AG04449 (cell line): ENCODE measurements at regions not wholly inside any gene's neighbourhood (a gene's known extent, or its start where the extent isn't known, plus 50 kb on each side); places are given as distances from the start of the nearest gene placed in this dataset.

Experiments used
- CTCF ChIA-PET: fragments of 350-600 bp; formaldehyde crosslinking; extraction: SDS; loops from one replicate; lab custom pipeline; 2021; ENCODE audit warnings: antibody characterized with exemption; lab: Yijun Ruan, JAX
- POLR2A ChIA-PET: fragments of 400-600, 350-600 bp; formaldehyde crosslinking; extraction: SDS; loops from one replicate; lab custom pipeline; 2020; ENCODE audit warnings: antibody characterized with exemption, inconsistent platforms; lab: Yijun Ruan, JAX
- DNase-seq: peaks from one replicate; pipeline ENCODE4 v3.0.0-alpha.2; 2010; ENCODE audit warnings: low read depth, low spot score
- H3K4me3 ChIP-seq: 2 replicates; pipeline ENCODE4 v1.5.1; 2011; ENCODE audit warnings: low read depth, mild to moderate bottlenecking, control low read depth, low read length
- TF ChIP-seq, protein P1 (sequence below): IDR thresholded peaks from one replicate; pipeline ENCODE4 v1.5.1; 2011; ENCODE audit warnings: mild to moderate bottlenecking, moderate library complexity, low read length, control low read depth, inconsistent platforms; ENCODE audit not compliant: insufficient read depth; ENCODE audit errors: missing control alignments

- ChIA-PET POLR2A (no interaction called here), CTCF (no interaction called here)
- TF ChIP-seq, protein P1, sequence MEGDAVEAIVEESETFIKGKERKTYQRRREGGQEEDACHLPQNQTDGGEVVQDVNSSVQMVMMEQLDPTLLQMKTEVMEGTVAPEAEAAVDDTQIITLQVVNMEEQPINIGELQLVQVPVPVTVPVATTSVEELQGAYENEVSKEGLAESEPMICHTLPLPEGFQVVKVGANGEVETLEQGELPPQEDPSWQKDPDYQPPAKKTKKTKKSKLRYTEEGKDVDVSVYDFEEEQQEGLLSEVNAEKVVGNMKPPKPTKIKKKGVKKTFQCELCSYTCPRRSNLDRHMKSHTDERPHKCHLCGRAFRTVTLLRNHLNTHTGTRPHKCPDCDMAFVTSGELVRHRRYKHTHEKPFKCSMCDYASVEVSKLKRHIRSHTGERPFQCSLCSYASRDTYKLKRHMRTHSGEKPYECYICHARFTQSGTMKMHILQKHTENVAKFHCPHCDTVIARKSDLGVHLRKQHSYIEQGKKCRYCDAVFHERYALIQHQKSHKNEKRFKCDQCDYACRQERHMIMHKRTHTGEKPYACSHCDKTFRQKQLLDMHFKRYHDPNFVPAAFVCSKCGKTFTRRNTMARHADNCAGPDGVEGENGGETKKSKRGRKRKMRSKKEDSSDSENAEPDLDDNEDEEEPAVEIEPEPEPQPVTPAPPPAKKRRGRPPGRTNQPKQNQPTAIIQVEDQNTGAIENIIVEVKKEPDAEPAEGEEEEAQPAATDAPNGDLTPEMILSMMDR, result no peak
- H3K4me3 ChIP-seq, result no peak overlapping the region
- DNase-seq, result no peak
These were observed 909.1 kb upstream of the ROBO1 start for GRCh38 chr3:80676866-80677265.

- no peak for DNase-seq
- TF ChIP-seq, protein P1, result no peak
- CTCF ChIA-PET, result no interaction called here
- POLR2A ChIA-PET, result no interaction called here
- H3K4me3 ChIP-seq, result no peak overlapping the region
These were observed 908.5 kb upstream of the ROBO1 start for GRCh38 chr3:80676261-80676660.

GRCh38 chr3:80675790-80676189 lies 908.0 kb upstream of the ROBO1 start:
- POLR2A ChIA-PET, result no interaction called here
- CTCF ChIA-PET, result no interaction called here
- H3K4me3 ChIP-seq, result no peak overlapping the region
- no peak for DNase-seq
- TF ChIP-seq, protein P1, result no peak

- ChIA-PET POLR2A (no interaction called here), CTCF (no interaction called here)
- DNase-seq, result no peak
- no peak overlapping the region for H3K4me3 ChIP-seq
- TF ChIP-seq, protein P1, result no peak
These were observed 900.9 kb upstream of the ROBO1 start for GRCh38 chr3:80668600-80669294.

DNA sequence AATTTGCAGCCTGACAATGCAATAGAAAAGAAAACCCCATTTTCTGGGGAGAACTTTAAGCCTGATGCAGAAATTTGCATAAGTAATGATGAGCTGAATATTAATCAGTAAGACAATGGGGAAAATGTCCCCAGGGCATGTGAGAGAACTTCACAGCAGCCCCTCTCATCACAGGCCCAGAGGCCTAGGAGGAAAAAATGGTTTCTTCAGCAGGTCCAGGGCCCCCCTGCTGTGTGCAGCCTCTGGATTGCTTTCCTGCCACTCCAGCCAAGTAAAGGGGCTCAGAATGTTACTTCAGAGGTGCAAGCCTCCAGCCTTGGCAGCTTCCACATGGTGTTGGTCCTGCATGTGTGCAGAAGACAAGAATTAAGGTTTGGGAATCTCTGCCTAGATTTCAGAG lies 900.3 kb upstream of the ROBO1 start:
- POLR2A ChIA-PET, result no interaction called here
- CTCF ChIA-PET, result no interaction called here
- no peak overlapping the region for H3K4me3 ChIP-seq
- TF ChIP-seq, protein P1, result no peak
- no peak for DNase-seq

GRCh38 chr3:80663426-80663825 lies 895.6 kb upstream of the ROBO1 start:
- ChIA-PET CTCF (no interaction called here), POLR2A (no interaction called here)
- DNase-seq, result no peak
- TF ChIP-seq, protein P1, result no peak
- no peak overlapping the region for H3K4me3 ChIP-seq
